MCF 10A (cell line): ENCODE measurements at regions not wholly inside any gene's neighbourhood (a gene's known extent, or its start where the extent isn't known, plus 50 kb on each side); places are given as distances from the start of the nearest gene placed in this dataset.
A peak's percentile ranks its signal among the peaks of the same experiment; 100 is the strongest.

ENCODE experiments used
- BruUV-seq: library from RNA; stranded (reverse); fragments of 400-500 nt; replicated peaks from 2 replicates; lab custom pipeline; 2021; lab: Mats Ljungman, UMichigan
- CTCF ChIA-PET: fragments of 300-600 bp; sonication (Branson Sonifier 250); formaldehyde crosslinking; extraction: SDS; loops from one replicate; lab custom pipeline; 2021; ENCODE audit warnings: antibody characterized with exemption, inconsistent platforms; lab: Yijun Ruan, JAX
- POLR2A ChIA-PET: fragments of 300-600, 350-650 bp; sonication (Branson Sonifier 250); formaldehyde crosslinking; extraction: SDS; loops from one replicate; lab custom pipeline; 2020; ENCODE audit warnings: antibody characterized with exemption, inconsistent platforms; lab: Yijun Ruan, JAX
- DNase-seq: peaks from one replicate; pipeline ENCODE4 v3.0.0-alpha.2; 2018; ENCODE audit not compliant: unreplicated experiment
- H3K27ac Mint-ChIP-seq: one replicate; pipeline ENCODE4 v1.8.0; 2022; ENCODE audit warnings: mild to moderate bottlenecking, low read depth, mixed read lengths; ENCODE audit not compliant: unreplicated experiment
- H3K27me3 Mint-ChIP-seq: one replicate; pipeline ENCODE4 v1.8.0; 2022; ENCODE audit warnings: mixed read lengths; ENCODE audit not compliant: insufficient read depth, unreplicated experiment
- H3K36me3 Mint-ChIP-seq: one replicate; pipeline ENCODE4 v1.8.0; 2022; ENCODE audit warnings: mild to moderate bottlenecking, moderate library complexity, mixed read lengths; ENCODE audit not compliant: insufficient read depth, unreplicated experiment
- H3K4me1 Mint-ChIP-seq: one replicate; pipeline ENCODE4 v1.8.0; 2022; ENCODE audit warnings: mixed read lengths; ENCODE audit not compliant: insufficient read depth, unreplicated experiment
- H3K4me3 Mint-ChIP-seq: one replicate; pipeline ENCODE4 v1.8.0; 2022; ENCODE audit warnings: mild to moderate bottlenecking, moderate library complexity, mixed read lengths; ENCODE audit not compliant: unreplicated experiment
- H3K9me3 Mint-ChIP-seq: one replicate; pipeline ENCODE4 v1.8.0; 2022; ENCODE audit warnings: mixed read lengths; ENCODE audit not compliant: unreplicated experiment
- intact Hi-C: fragments of 100-400 bp; cut with micrococcal nuclease; formaldehyde crosslinking; loops from 2 replicates; pipeline ENCODE4 v1.14.1; 2022
- TF ChIP-seq, protein P1 (sequence below): fragments of 200-600 bp; IDR thresholded peaks from one replicate; pipeline ENCODE4 v1.8.0; 2022; ENCODE audit warnings: antibody characterized with exemption, mild to moderate bottlenecking; ENCODE audit not compliant: unreplicated experiment

- no peak overlapping the region for H3K27ac Mint-ChIP-seq
- intact Hi-C loops, result no loop called here
- H3K27me3 Mint-ChIP-seq, result no peaks in the 10 kb centered on the region
- no peaks in the 10 kb centered on the region for H3K36me3 Mint-ChIP-seq
- ChIA-PET POLR2A (no interaction called here), CTCF (no interaction called here)
- no peaks in the 10 kb centered on the region for H3K9me3 Mint-ChIP-seq
- TF ChIP-seq, protein P1, sequence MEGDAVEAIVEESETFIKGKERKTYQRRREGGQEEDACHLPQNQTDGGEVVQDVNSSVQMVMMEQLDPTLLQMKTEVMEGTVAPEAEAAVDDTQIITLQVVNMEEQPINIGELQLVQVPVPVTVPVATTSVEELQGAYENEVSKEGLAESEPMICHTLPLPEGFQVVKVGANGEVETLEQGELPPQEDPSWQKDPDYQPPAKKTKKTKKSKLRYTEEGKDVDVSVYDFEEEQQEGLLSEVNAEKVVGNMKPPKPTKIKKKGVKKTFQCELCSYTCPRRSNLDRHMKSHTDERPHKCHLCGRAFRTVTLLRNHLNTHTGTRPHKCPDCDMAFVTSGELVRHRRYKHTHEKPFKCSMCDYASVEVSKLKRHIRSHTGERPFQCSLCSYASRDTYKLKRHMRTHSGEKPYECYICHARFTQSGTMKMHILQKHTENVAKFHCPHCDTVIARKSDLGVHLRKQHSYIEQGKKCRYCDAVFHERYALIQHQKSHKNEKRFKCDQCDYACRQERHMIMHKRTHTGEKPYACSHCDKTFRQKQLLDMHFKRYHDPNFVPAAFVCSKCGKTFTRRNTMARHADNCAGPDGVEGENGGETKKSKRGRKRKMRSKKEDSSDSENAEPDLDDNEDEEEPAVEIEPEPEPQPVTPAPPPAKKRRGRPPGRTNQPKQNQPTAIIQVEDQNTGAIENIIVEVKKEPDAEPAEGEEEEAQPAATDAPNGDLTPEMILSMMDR, result no peak
- H3K4me1 Mint-ChIP-seq, result no peaks in the 10 kb centered on the region
- H3K4me3 Mint-ChIP-seq, result no peak overlapping the region
- no peak for DNase-seq
- no TSS peak for BruUV-seq
Observed at GRCh38 chr2:221973502-221973901, 325.3 kb downstream of the PAX3 start.

DNA sequence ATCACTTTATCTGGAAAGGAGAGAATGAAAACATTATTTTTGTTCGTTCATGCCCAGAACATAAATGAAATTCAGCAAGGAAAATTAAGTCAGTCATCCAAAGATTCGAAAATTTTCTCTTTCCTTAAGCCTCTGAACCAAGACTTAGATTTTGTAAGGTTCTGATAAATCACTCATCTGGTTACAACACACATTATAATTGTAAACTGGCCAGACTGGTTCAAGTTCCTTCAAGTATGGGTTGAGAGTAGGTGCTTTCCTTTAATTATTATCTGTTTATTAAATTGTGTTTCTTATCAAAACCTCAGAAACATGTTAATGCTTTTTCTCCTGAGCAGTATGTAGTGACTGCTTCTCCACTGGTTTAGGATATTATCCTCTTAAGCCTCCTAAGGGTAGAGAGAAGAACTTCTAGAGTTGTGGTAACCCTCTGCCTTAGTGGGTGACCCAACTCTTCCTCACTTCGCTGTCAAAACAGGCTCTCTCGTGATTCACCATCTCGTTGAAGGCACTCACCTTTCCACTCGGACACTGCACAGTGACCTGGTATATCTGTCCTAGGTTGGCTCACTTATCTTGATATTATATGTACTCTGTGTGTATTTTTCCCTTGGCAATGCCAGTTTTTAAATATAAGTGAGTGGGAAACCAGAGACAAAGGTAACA lies 325.9 kb downstream of the PAX3 start:
- Mint-ChIP-seq H3K36me3 (no peaks in the 10 kb centered on the region), H3K9me3 (no peaks in the 10 kb centered on the region), H3K4me1 (no peaks in the 10 kb centered on the region), H3K27me3 (no peaks in the 10 kb centered on the region), H3K4me3 (no peak overlapping the region), H3K27ac (no peak overlapping the region)
- no peak for DNase-seq
- intact Hi-C loops, result no loop called here
- ChIA-PET CTCF (no interaction called here), POLR2A (no interaction called here)
- TF ChIP-seq, protein P1, result no peak
- no TSS peak for BruUV-seq

GRCh38 chr2:221970389-221970788 lies 328.4 kb downstream of the PAX3 start:
- Mint-ChIP-seq H3K4me1 (no peaks in the 10 kb centered on the region), H3K27me3 (no peaks in the 10 kb centered on the region), H3K36me3 (no peaks in the 10 kb centered on the region), H3K27ac (peak overlapping the region; percentile 7), H3K9me3 (no peaks in the 10 kb centered on the region), H3K4me3 (no peak overlapping the region)
- intact Hi-C loops, result no loop called here
- no TSS peak for BruUV-seq
- POLR2A ChIA-PET, result no interaction called here
- CTCF ChIA-PET, result interaction anchor here (0.5 to 1.4 kb wide), 10 partner anchors 10 to 1437 kb away, joined by 3 to 7 read pairs (median 3); no protein-coding TSS in a partner anchor
- TF ChIP-seq, protein P1, result no peak
- no peak for DNase-seq

DNA sequence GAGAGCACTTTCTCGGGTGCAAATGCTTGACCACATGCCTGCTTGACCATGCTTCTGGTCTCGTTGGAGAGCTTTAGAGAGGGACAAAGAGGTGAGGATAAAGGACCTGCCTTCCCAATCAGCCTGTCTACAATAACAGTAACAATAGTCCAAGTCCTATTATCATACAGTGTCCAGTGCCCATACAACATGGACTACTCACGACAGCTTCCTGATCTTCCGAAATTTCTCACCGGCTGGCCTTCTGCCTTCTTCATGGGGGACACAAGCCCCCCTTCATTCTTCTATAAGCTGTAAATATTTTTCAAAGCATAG lies 329.0 kb downstream of the PAX3 start:
- ChIA-PET CTCF (interaction anchor here (0.6 to 1.4 kb wide), 13 partner anchors 11 to 847 kb away, joined by 3 to 7 read pairs (median 3); no protein-coding TSS in a partner anchor), POLR2A (no interaction called here)
- H3K4me1 Mint-ChIP-seq, result no peaks in the 10 kb centered on the region
- DNase-seq, result no peak
- no peaks in the 10 kb centered on the region for H3K27me3 Mint-ChIP-seq
- TF ChIP-seq, protein P1, result no peak
- H3K4me3 Mint-ChIP-seq, result no peak overlapping the region
- no peaks in the 10 kb centered on the region for H3K9me3 Mint-ChIP-seq
- no TSS peak for BruUV-seq
- intact Hi-C loops, result loop anchor here (1.0 to 10.0 kb wide), 3 partner anchors 135 to 1282 kb away; no protein-coding TSS in a partner anchor
- H3K27ac Mint-ChIP-seq, result no peak overlapping the region
- H3K36me3 Mint-ChIP-seq, result no peaks in the 10 kb centered on the region
